ENCODE measurements at regions not wholly inside any gene's neighbourhood (a gene's known extent, or its start where the extent isn't known, plus 50 kb on each side); places are given as distances from the start of the nearest gene placed in this dataset.

DNA sequence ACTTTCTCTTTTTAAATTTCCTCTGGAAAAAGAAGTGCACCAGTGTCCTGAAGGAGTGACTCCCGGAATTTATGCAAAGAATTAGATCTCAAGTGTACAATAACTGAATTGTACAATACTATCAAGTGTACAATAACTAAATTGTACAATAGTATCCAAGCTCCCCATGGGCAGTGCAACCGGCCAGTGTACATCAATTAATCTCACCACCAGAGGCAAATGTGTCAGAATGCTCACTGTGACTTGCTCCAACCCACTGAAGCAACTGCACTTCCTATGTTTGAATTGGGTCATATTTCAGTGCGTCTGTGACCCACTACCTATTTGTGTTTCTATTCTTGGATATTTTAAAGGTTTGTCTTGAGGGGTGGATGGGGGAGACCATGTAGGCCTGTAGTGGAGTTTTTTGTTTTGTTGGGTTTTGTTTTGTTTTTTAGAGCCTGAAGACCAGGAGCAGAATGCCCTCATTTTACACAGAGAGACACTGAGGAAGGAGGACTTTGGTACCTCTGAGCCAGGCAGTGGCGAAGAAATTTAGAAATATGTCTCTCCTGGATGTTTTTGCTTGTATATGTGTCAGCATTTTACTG is 78.5 kb upstream of the CTTNBP2 start:
- Histone ChIP-seq H3K4me1 (ENCODE audit: insufficient read depth, low read length) (peaks cover 56% of the 10 kb centered on the region), H3F3A (ENCODE audit: low read length, unreplicated experiment) (peaks cover 8% of the 10 kb centered on the region), H3K9me2 (replicated peaks; ENCODE audit: low read length) (no peaks in the 10 kb centered on the region), H4K20me1 (ENCODE audit: low read length) (no peaks in the 10 kb centered on the region), H3K4me3 (ENCODE audit: low read length) (peak overlapping the region; percentile 37), H3K27me3 (ENCODE audit: low read length) (no peaks in the 10 kb centered on the region), H3K79me2 (ENCODE audit: low read length) (no peaks in the 10 kb centered on the region), H3K36me3 (ENCODE audit: low read depth, low read length) (no peaks in the 10 kb centered on the region), H3K27ac (ENCODE audit: low read length) (peak overlapping the region; percentile 92), H2AFZ (ENCODE audit: low read length) (peak overlapping the region; percentile 36; the same call in 1 of the 2 replicates), H3K9me3 (ENCODE audit: low read length) (no peaks in the 10 kb centered on the region), H3K9ac (ENCODE audit: low read length) (peak overlapping the region; percentile 64), H3K4me2 (ENCODE audit: low read length) (peak overlapping the region; percentile 80)
- ChIA-PET CTCF (interaction anchor here (1.0 to 2.7 kb wide), 2 partner anchors 41 to 153 kb away, joined by 6 to 11 read pairs; no protein-coding TSS in a partner anchor), POLR2A (ENCODE audit: unreplicated experiment) (interaction anchor here (0.7 kb wide), 1 partner anchor 41 kb away, joined by 4 read pairs; no protein-coding TSS in a partner anchor)
- no TSS peak for BruUV-seq (replicated peaks)
- ATAC-seq (peak; percentile 64), DNase-seq (peak; percentile 64)
- TF ChIP-seq, protein P1, sequence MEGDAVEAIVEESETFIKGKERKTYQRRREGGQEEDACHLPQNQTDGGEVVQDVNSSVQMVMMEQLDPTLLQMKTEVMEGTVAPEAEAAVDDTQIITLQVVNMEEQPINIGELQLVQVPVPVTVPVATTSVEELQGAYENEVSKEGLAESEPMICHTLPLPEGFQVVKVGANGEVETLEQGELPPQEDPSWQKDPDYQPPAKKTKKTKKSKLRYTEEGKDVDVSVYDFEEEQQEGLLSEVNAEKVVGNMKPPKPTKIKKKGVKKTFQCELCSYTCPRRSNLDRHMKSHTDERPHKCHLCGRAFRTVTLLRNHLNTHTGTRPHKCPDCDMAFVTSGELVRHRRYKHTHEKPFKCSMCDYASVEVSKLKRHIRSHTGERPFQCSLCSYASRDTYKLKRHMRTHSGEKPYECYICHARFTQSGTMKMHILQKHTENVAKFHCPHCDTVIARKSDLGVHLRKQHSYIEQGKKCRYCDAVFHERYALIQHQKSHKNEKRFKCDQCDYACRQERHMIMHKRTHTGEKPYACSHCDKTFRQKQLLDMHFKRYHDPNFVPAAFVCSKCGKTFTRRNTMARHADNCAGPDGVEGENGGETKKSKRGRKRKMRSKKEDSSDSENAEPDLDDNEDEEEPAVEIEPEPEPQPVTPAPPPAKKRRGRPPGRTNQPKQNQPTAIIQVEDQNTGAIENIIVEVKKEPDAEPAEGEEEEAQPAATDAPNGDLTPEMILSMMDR (conservative IDR thresholded peaks at IDR 0.05; ENCODE audit: low read depth, low read length), result 0 out of 2 replicates have a peak, but pooled peaks have one; percentile 25
- TF ChIP-seq EZH2 (IDR thresholded peaks at IDR 0.05; ENCODE audit: low read length, unreplicated experiment) (no peak), EZH2phosphoT487 (IDR thresholded peaks at IDR 0.05; ENCODE audit: borderline replicate concordance, low read length) (no peak)
- intact Hi-C loops (cut with micrococcal nuclease), result loop anchor here (1.0 to 5.0 kb wide), 6 partner anchors 47 to 246 kb away; partner anchors contain the start of genes CTTNBP2 and LSM8

DNA sequence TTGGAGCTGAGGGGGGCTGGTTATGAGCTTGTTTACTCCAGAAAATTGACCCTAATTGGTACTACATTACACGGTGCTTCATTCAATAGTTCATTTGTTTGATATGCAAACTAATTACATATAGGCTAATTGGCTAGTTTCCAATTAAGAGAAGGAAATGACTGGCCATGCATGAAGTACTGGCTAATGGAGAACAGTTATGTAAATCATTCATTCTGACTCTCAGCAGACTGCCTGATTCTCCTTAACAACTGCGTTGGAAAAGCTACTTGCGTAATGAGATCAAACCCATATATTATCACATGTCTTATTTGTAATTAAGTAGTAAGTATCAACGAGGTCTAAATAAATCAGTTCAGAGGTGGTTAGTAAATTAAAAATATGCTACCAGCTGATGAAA is 81.8 kb upstream of the CTTNBP2 start:
- no peak for ATAC-seq
- TF ChIP-seq, protein P1 (conservative IDR thresholded peaks at IDR 0.05; ENCODE audit: low read depth, low read length), result no peak
- TF ChIP-seq EZH2phosphoT487 (IDR thresholded peaks at IDR 0.05; ENCODE audit: borderline replicate concordance, low read length), result no peak
- no peak for TF ChIP-seq EZH2 (IDR thresholded peaks at IDR 0.05; ENCODE audit: low read length, unreplicated experiment)
- Histone ChIP-seq H3F3A (ENCODE audit: low read length, unreplicated experiment) (peaks cover 8% of the 10 kb centered on the region), H3K9me3 (ENCODE audit: low read length) (no peaks in the 10 kb centered on the region), H2AFZ (ENCODE audit: low read length) (no peak overlapping the region), H3K9me2 (replicated peaks; ENCODE audit: low read length) (no peaks in the 10 kb centered on the region), H3K27ac (ENCODE audit: low read length) (no peak overlapping the region), H3K4me2 (ENCODE audit: low read length) (no peak overlapping the region), H3K79me2 (ENCODE audit: low read length) (no peaks in the 10 kb centered on the region), H3K4me3 (ENCODE audit: low read length) (no peak overlapping the region), H3K36me3 (ENCODE audit: low read depth, low read length) (no peaks in the 10 kb centered on the region), H3K27me3 (ENCODE audit: low read length) (no peaks in the 10 kb centered on the region), H4K20me1 (ENCODE audit: low read length) (no peaks in the 10 kb centered on the region), H3K9ac (ENCODE audit: low read length) (no peak overlapping the region), H3K4me1 (ENCODE audit: insufficient read depth, low read length) (peaks cover 29% of the 10 kb centered on the region)
- ChIA-PET POLR2A (ENCODE audit: unreplicated experiment) (no interaction called here), CTCF (no interaction called here)
- intact Hi-C loops (cut with micrococcal nuclease), result no loop called here
- no TSS peak for BruUV-seq (replicated peaks)
- DNase-seq, result no peak

DNA sequence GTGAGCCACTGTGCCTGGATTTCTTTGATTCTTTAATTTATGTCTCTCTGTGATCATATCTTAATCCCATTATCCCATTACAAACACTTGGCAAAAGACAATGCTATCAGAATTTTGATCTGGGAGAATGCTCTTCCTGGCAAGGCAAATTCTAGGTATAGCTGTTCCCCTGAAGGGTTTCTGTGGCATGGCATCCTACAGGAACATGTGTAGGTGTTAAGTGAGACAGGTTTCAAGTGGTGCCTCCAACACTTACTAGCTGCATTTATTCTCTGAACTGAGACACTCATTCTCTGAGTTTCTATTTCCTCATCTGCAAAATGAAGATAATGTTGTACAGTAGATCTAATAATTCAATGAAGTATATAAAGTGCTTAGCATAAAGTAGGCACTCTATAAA is 87.1 kb upstream of the CTTNBP2 start:
- Histone ChIP-seq H3K9me2 (replicated peaks; ENCODE audit: low read length) (no peaks in the 10 kb centered on the region), H3K27ac (ENCODE audit: low read length) (no peak overlapping the region), H3K9me3 (ENCODE audit: low read length) (no peaks in the 10 kb centered on the region), H2AFZ (ENCODE audit: low read length) (no peak overlapping the region), H3K36me3 (ENCODE audit: low read depth, low read length) (no peaks in the 10 kb centered on the region), H4K20me1 (ENCODE audit: low read length) (no peaks in the 10 kb centered on the region), H3F3A (ENCODE audit: low read length, unreplicated experiment) (no peaks in the 10 kb centered on the region), H3K4me2 (ENCODE audit: low read length) (no peak overlapping the region), H3K79me2 (ENCODE audit: low read length) (no peaks in the 10 kb centered on the region), H3K9ac (ENCODE audit: low read length) (no peak overlapping the region), H3K4me1 (ENCODE audit: insufficient read depth, low read length) (no peaks in the 10 kb centered on the region), H3K4me3 (ENCODE audit: low read length) (no peak overlapping the region), H3K27me3 (ENCODE audit: low read length) (no peaks in the 10 kb centered on the region)
- TF ChIP-seq EZH2phosphoT487 (IDR thresholded peaks at IDR 0.05; ENCODE audit: borderline replicate concordance, low read length) (no peak), EZH2 (IDR thresholded peaks at IDR 0.05; ENCODE audit: low read length, unreplicated experiment) (no peak)
- TF ChIP-seq, protein P1 (conservative IDR thresholded peaks at IDR 0.05; ENCODE audit: low read depth, low read length), result no peak
- intact Hi-C loops (cut with micrococcal nuclease), result no loop called here
- DNase-seq, result no peak
- ATAC-seq, result no peak
- ChIA-PET POLR2A (ENCODE audit: unreplicated experiment) (no interaction called here), CTCF (no interaction called here)
- no TSS peak for BruUV-seq (replicated peaks)
